GM23338 (cell line): ENCODE measurements at regions not wholly inside any gene's neighbourhood (a gene's known extent, or its start where the extent isn't known, plus 50 kb on each side); places are given as distances from the start of the nearest gene placed in this dataset.

Experiments used
- ATAC-seq: fragments of 200-7000 bp; cut with Tn5 transposase; 3 replicates; pipeline ENCODE4 v1.9.1; 2020
- DNase-seq: peaks from one replicate; pipeline ENCODE4 v3.0.0-alpha.2; 2015; ENCODE audit warnings: low spot score
- H2AFZ ChIP-seq: fragments of 200-600 bp; sonication (generic); 2 replicates; pipeline ENCODE4 v1.8.0; 2016; ENCODE audit warnings: antibody characterized with exemption, mild to moderate bottlenecking, moderate library complexity
- H3F3A ChIP-seq: fragments of 200-600 bp; sonication (generic); replicated peaks from 2 replicates; pipeline ENCODE4 v1.8.0; 2017; ENCODE audit warnings: antibody characterized with exemption, mixed run types, low read depth
- H3K27ac ChIP-seq: fragments of 200-600 bp; sonication (generic); 2 replicates; pipeline ENCODE4 v1.6.1; 2016; ENCODE audit warnings: low read depth
- H3K27me3 ChIP-seq: fragments of 200-600 bp; sonication (generic); 2 replicates; pipeline ENCODE4 v1.8.0; 2016; ENCODE audit warnings: mild to moderate bottlenecking, mixed run types, moderate library complexity; ENCODE audit not compliant: insufficient read depth
- H3K36me3 ChIP-seq: fragments of 200-600 bp; sonication (generic); 2 replicates; pipeline ENCODE4 v1.8.0; 2016; ENCODE audit warnings: mild to moderate bottlenecking; ENCODE audit not compliant: insufficient read depth
- H3K4me1 ChIP-seq: fragments of 200-600 bp; sonication (generic); 2 replicates; pipeline ENCODE4 v1.8.0; 2016; ENCODE audit warnings: mild to moderate bottlenecking, moderate library complexity; ENCODE audit not compliant: insufficient read depth
- H3K4me2 ChIP-seq: fragments of 200-600 bp; sonication (generic); 2 replicates; pipeline ENCODE4 v1.7.1; 2017; ENCODE audit warnings: mixed run types
- H3K4me3 ChIP-seq: fragments of 200-600 bp; sonication (generic); 2 replicates; pipeline ENCODE4 v1.6.1; 2016; ENCODE audit warnings: mixed run types
- H3K79me2 ChIP-seq: fragments of 200-600 bp; sonication (generic); replicated peaks from 2 replicates; pipeline ENCODE4 v1.8.0; 2017; ENCODE audit warnings: mild to moderate bottlenecking; ENCODE audit not compliant: insufficient read depth
- H3K9me2 ChIP-seq: fragments of 200-600 bp; sonication (generic); 2 replicates; pipeline ENCODE4 v1.8.0; 2017; ENCODE audit not compliant: insufficient read depth
- H4K20me1 ChIP-seq: fragments of 200-600 bp; sonication (generic); replicated peaks from 2 replicates; pipeline ENCODE4 v1.8.0; 2017; ENCODE audit warnings: mild to moderate bottlenecking; ENCODE audit not compliant: insufficient read depth
- H3K27ac Mint-ChIP-seq: 2 replicates; pipeline ENCODE4 v1.8.0; 2020; ENCODE audit warnings: inconsistent platforms, mild to moderate bottlenecking, moderate library complexity, mixed read lengths
- H3K27me3 Mint-ChIP-seq: 3 replicates; pipeline ENCODE4 v1.8.0; 2022; ENCODE audit warnings: low read depth, mild to moderate bottlenecking, moderate library complexity, mixed read lengths, inconsistent platforms; ENCODE audit not compliant: insufficient read depth, poor library complexity
- H3K36me3 Mint-ChIP-seq: 3 replicates; pipeline ENCODE4 v1.8.0; 2021; ENCODE audit warnings: low read depth, mild to moderate bottlenecking, inconsistent platforms, moderate library complexity, mixed read lengths
- H3K4me1 Mint-ChIP-seq: 3 replicates; pipeline ENCODE4 v1.8.0; 2020; ENCODE audit warnings: mild to moderate bottlenecking, inconsistent platforms, mixed read lengths
- H3K4me3 Mint-ChIP-seq: 3 replicates; pipeline ENCODE4 v1.8.0; 2021; ENCODE audit warnings: moderate library complexity, mild to moderate bottlenecking, inconsistent platforms, mixed read lengths
- H3K9me3 Mint-ChIP-seq: 3 replicates; pipeline ENCODE4 v1.8.0; 2020; ENCODE audit warnings: moderate library complexity, mild to moderate bottlenecking, inconsistent platforms, mixed read lengths
- CREB1 ChIP-seq: fragments of 250-450 bp; sonication (Bioruptor Pico); IDR thresholded peaks from 2 replicates; pipeline ENCODE4 v1.5.0; 2020; ENCODE audit warnings: low read depth, mild to moderate bottlenecking, moderate library complexity
- CTCF ChIP-seq, 2 experiments: fragments of 200-600 bp in 1 of 2; sonication (generic) in 1 of 2; conservative IDR thresholded peaks; 2 replicates each; pipeline versions ENCODE4 v1.5.1 to v1.6.1; 2016 to 2017; ENCODE audit warnings: antibody characterized with exemption in 2 of 2, low read depth in 2 of 2, mild to moderate bottlenecking in 2 of 2, moderate library complexity in 1 of 2
- EZH2 ChIP-seq: fragments of 200-600 bp; sonication (generic); IDR thresholded peaks from one replicate; pipeline ENCODE4 v1.8.0; 2017; ENCODE audit warnings: antibody characterized with exemption, mild to moderate bottlenecking, low read depth; ENCODE audit not compliant: unreplicated experiment
- EZH2phosphoT487 ChIP-seq: fragments of 200-600 bp; sonication (generic); IDR thresholded peaks from one replicate; pipeline ENCODE4 v1.8.1; 2018; ENCODE audit warnings: antibody characterized with exemption; ENCODE audit not compliant: unreplicated experiment
- JUNB ChIP-seq: IDR thresholded peaks from one replicate; pipeline ENCODE4 v1.6.1; 2016; ENCODE audit warnings: antibody characterized with exemption; ENCODE audit not compliant: unreplicated experiment
- NANOG ChIP-seq: IDR thresholded peaks from 2 replicates; pipeline ENCODE4 v1.6.1; 2016; ENCODE audit warnings: antibody characterized with exemption, borderline replicate concordance
- POLR2AphosphoS5 ChIP-seq: IDR thresholded peaks from 2 replicates; pipeline ENCODE4 v1.6.1; 2016; ENCODE audit warnings: antibody characterized with exemption, low read depth
- STAT1 ChIP-seq: IDR thresholded peaks from one replicate; pipeline ENCODE4 v1.6.1; 2016; ENCODE audit warnings: antibody characterized with exemption; ENCODE audit not compliant: unreplicated experiment
- ZNF114 ChIP-seq: fragments of 250-450 bp; sonication (Bioruptor Pico); IDR thresholded peaks from 2 replicates; pipeline ENCODE4 v1.5.0; 2020; ENCODE audit warnings: mild to moderate bottlenecking, moderate library complexity
- ZNF331 ChIP-seq: fragments of 250-450 bp; sonication (Bioruptor Pico); IDR thresholded peaks from 2 replicates; pipeline ENCODE4 v1.5.0; 2020; ENCODE audit warnings: low read depth, mild to moderate bottlenecking, moderate library complexity
- ZNF462 ChIP-seq: fragments of 250-450 bp; sonication (Bioruptor Pico); IDR thresholded peaks from 2 replicates; pipeline ENCODE4 v1.5.0; 2020; ENCODE audit warnings: mild to moderate bottlenecking, moderate library complexity
- TF ChIP-seq, protein P1 (sequence below): IDR thresholded peaks from 2 replicates; pipeline ENCODE4 v1.6.1; 2016; ENCODE audit warnings: antibody characterized with exemption
- TF ChIP-seq, protein P2 (sequence below): IDR thresholded peaks from one replicate; pipeline ENCODE4 v1.6.1; 2018; ENCODE audit warnings: antibody characterized with exemption; ENCODE audit not compliant: unreplicated experiment

DNA sequence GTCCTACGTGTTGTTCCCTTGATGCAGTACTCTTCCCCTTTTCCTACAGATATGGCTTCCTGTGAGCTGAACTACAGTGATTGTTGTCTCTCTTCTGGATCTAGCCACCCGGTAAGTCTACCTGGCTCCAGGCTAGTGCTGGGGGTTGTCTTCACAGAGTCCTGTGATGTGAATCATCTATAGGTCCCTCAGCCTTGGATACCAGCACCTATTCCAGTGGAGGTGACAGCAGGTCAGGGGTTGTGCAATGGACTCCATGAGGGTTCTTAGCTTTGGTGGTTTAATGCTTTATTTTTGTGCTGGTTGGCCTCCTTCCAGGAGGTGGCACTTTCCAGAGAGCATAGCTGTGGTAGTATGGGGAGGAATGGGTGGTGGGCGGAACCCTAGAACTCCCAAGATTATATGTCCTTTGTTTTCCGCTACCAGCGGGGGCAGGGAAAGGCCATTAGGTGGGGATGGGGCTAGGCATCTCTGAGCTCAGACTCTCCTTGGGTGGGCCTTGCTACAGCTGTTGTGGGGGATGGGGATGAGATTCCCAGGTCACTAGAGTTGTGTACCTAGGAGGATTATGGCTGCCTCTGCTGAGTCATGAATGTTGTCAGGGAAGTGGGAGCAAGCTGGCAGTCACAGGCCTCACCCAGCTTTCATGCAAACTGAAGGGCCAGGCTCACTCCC, 121.4 kb upstream of the ANKRD50 start:
- no peaks in the 10 kb centered on the region for H3K27me3 ChIP-seq
- Mint-ChIP-seq H3K27me3 (peaks cover 1% of the 10 kb centered on the region), H3K27ac (no peak overlapping the region), H3K4me3 (no peak overlapping the region), H3K36me3 (peaks cover 36% of the 10 kb centered on the region), H3K4me1 (no peaks in the 10 kb centered on the region; the same call in 2 of the 3 replicates), H3K9me3 (peaks cover 34% of the 10 kb centered on the region)
- H4K20me1 ChIP-seq, result no peaks in the 10 kb centered on the region
- peaks cover 4% of the 10 kb centered on the region; the same call in 1 of the 2 replicates for H3K9me2 ChIP-seq
- no peak overlapping the region for H2AFZ ChIP-seq
- no peak for DNase-seq
- ATAC-seq, result no peak
- no peak overlapping the region for H3K27ac ChIP-seq
- TF ChIP-seq EZH2phosphoT487 (no peak), STAT1 (no peak), ZNF331 (CRISPR knock-in tag) (no peak), NANOG (no peak), POLR2AphosphoS5 (no peak), EZH2 (no peak), JUNB (no peak), CREB1 (no peak), ZNF462 (no peak), CTCF (conservative IDR thresholded peaks at IDR 0.05; ENCODE audit: low read depth in 2 of 2) (no peak), ZNF114 (CRISPR knock-in tag) (no peak)
- TF ChIP-seq, protein P1, sequence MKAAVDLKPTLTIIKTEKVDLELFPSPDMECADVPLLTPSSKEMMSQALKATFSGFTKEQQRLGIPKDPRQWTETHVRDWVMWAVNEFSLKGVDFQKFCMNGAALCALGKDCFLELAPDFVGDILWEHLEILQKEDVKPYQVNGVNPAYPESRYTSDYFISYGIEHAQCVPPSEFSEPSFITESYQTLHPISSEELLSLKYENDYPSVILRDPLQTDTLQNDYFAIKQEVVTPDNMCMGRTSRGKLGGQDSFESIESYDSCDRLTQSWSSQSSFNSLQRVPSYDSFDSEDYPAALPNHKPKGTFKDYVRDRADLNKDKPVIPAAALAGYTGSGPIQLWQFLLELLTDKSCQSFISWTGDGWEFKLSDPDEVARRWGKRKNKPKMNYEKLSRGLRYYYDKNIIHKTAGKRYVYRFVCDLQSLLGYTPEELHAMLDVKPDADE, result no peak
- TF ChIP-seq, protein P2, sequence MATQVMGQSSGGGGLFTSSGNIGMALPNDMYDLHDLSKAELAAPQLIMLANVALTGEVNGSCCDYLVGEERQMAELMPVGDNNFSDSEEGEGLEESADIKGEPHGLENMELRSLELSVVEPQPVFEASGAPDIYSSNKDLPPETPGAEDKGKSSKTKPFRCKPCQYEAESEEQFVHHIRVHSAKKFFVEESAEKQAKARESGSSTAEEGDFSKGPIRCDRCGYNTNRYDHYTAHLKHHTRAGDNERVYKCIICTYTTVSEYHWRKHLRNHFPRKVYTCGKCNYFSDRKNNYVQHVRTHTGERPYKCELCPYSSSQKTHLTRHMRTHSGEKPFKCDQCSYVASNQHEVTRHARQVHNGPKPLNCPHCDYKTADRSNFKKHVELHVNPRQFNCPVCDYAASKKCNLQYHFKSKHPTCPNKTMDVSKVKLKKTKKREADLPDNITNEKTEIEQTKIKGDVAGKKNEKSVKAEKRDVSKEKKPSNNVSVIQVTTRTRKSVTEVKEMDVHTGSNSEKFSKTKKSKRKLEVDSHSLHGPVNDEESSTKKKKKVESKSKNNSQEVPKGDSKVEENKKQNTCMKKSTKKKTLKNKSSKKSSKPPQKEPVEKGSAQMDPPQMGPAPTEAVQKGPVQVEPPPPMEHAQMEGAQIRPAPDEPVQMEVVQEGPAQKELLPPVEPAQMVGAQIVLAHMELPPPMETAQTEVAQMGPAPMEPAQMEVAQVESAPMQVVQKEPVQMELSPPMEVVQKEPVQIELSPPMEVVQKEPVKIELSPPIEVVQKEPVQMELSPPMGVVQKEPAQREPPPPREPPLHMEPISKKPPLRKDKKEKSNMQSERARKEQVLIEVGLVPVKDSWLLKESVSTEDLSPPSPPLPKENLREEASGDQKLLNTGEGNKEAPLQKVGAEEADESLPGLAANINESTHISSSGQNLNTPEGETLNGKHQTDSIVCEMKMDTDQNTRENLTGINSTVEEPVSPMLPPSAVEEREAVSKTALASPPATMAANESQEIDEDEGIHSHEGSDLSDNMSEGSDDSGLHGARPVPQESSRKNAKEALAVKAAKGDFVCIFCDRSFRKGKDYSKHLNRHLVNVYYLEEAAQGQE, result no peak
- H3F3A ChIP-seq, result no peaks in the 10 kb centered on the region
- no peaks in the 10 kb centered on the region for H3K79me2 ChIP-seq
- H3K4me1 ChIP-seq, result no peaks in the 10 kb centered on the region
- H3K36me3 ChIP-seq, result 0 out of 2 replicates have a peak, but pooled peaks cover 2% of the 10 kb centered on the region
- no peak overlapping the region for H3K4me2 ChIP-seq
- no peak overlapping the region for H3K4me3 ChIP-seq
